ENCODE measurements at regions not wholly inside any gene's neighbourhood (a gene's known extent, or its start where the extent isn't known, plus 50 kb on each side); places are given as distances from the start of the nearest gene placed in this dataset.

DNA sequence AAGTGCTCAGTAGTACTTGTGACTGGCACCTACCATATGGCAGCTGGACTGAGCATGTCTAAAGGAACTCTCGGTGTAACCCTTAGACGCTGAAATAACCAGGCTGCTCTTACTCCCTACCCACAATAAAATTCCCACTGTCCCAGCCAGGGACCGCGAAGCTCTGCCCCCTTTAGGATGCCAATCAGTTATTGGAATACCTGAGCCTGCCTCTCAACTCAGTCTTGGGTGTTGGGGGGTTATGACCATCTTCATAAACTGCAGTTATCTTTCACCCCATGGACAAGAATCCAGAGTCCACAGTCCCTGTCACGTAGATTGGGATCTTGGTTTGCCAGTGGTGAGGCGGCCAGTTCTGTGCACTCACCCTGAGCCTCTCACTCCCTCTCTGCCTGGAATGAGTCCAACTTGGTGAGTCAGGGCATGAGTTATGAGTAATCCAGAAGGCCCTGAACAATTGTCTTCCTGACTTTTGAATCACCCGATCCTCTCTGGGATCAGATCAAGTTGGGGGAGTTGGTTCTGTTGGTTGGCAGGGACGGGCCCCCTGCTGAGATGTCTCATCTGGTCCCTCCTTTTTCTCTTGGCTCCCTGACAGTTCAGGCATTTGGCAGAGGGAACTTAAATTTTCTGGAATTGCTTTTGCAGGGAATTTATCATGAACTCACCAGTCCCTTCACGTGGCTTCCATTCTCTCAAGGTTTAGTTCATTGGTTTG lies 120.1 kb upstream of the UBE2E1 start:
- H3K4me1 Mint-ChIP-seq: peaks cover 17% of the 10 kb centered on the region
- no peak overlapping the region for H3K4me3 Mint-ChIP-seq
- DNase-seq (ENCODE audit: low spot score in 2 of 2, unreplicated experiment in 2 of 2): peak in 1 of 2 experiments; percentile 45
- TF ChIP-seq, protein P1, sequence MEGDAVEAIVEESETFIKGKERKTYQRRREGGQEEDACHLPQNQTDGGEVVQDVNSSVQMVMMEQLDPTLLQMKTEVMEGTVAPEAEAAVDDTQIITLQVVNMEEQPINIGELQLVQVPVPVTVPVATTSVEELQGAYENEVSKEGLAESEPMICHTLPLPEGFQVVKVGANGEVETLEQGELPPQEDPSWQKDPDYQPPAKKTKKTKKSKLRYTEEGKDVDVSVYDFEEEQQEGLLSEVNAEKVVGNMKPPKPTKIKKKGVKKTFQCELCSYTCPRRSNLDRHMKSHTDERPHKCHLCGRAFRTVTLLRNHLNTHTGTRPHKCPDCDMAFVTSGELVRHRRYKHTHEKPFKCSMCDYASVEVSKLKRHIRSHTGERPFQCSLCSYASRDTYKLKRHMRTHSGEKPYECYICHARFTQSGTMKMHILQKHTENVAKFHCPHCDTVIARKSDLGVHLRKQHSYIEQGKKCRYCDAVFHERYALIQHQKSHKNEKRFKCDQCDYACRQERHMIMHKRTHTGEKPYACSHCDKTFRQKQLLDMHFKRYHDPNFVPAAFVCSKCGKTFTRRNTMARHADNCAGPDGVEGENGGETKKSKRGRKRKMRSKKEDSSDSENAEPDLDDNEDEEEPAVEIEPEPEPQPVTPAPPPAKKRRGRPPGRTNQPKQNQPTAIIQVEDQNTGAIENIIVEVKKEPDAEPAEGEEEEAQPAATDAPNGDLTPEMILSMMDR (IDR thresholded peaks at IDR 0.05; ENCODE audit: unreplicated experiment): no peak
- no peaks in the 10 kb centered on the region for H3K27me3 Mint-ChIP-seq (ENCODE audit: low read depth)
- peaks cover 5% of the 10 kb centered on the region for H3K36me3 Mint-ChIP-seq
- H3K27ac Mint-ChIP-seq: no peak overlapping the region
- peaks cover 17% of the 10 kb centered on the region for H3K9me3 Mint-ChIP-seq

DNA sequence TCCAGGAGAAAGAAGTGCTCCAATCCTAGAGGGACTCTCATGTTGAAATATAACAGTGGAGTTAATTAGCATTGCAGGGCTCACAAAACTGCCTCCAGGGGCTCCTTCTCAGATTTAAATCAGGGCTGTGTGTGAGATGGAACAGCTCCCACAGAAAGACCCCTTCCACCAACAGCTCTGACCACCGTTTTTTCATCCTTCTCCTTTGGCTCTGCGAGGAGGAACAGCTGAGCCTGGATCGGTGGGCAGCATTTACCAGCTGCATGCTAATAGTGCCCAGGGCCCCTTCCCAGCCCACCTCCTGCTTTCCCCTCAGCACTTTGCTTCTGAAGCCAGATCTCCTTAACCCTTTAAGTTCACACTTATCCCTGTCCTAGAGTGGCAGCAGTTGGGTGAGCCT lies 119.2 kb upstream of the UBE2E1 start:
- TF ChIP-seq, protein P1 (IDR thresholded peaks at IDR 0.05; ENCODE audit: unreplicated experiment): no peak
- Mint-ChIP-seq H3K27me3 (ENCODE audit: low read depth) (no peaks in the 10 kb centered on the region), H3K27ac (peak overlapping the region; percentile 72), H3K9me3 (peaks cover 23% of the 10 kb centered on the region), H3K36me3 (peaks cover 5% of the 10 kb centered on the region), H3K4me3 (no peak overlapping the region), H3K4me1 (peaks cover 17% of the 10 kb centered on the region)
- no peak for DNase-seq (ENCODE audit: low spot score in 2 of 2, unreplicated experiment in 2 of 2)

DNA sequence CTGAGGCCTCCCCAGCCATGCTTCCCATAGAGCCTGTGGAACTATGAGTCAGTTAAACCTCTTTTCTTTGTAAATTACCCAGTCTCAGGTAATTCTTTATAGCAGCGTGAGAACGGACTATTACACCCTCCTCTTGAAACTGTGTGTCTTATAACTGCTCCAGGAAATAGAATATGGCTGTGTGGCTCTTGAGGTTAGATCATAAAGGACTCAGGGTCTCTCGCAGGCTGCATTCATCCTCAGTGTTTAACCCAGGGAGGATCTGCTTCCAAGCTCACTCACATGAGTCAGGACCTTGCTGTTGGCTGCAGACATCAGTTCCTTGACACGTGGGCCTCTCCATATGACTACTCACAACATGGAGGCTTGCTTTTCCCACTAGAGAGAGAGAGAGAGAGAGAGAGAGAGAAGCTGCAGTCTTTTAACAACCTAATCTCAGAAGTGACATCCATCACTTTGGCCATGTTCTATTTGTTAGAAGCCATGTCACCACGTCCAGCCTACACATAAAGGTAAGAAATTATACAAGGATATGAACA lies 114.3 kb upstream of the UBE2E1 start:
- Mint-ChIP-seq H3K4me3 (no peak overlapping the region), H3K27me3 (ENCODE audit: low read depth) (no peaks in the 10 kb centered on the region), H3K27ac (no peak overlapping the region), H3K36me3 (peaks cover 5% of the 10 kb centered on the region), H3K9me3 (peaks cover 23% of the 10 kb centered on the region), H3K4me1 (peaks cover 7% of the 10 kb centered on the region)
- DNase-seq (ENCODE audit: low spot score in 2 of 2, unreplicated experiment in 2 of 2): no peak
- TF ChIP-seq, protein P1 (IDR thresholded peaks at IDR 0.05; ENCODE audit: unreplicated experiment): no peak

DNA sequence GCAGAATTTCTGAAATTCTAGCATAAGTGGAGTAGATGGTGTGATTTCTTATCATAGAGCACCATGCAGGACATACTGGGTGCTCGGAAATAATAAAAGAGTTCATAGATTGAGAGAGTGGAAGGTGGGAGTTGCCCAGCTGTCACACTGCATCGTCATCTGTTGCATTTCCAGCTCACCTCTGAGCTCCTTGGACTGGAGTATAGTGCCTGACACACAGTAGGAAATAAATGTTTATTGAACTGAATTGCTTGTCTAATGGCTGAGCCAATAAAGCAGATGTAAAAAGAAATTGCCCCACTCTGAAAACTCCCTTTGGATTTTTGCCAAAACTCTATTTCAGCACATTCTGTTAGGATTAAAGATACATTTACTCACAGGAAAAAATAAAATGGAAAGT lies 108.9 kb upstream of the UBE2E1 start:
- H3K4me1 Mint-ChIP-seq: peaks cover 10% of the 10 kb centered on the region
- H3K36me3 Mint-ChIP-seq: no peaks in the 10 kb centered on the region
- H3K4me3 Mint-ChIP-seq: no peak overlapping the region
- no peak for DNase-seq (ENCODE audit: low spot score in 2 of 2, unreplicated experiment in 2 of 2)
- H3K9me3 Mint-ChIP-seq: no peaks in the 10 kb centered on the region
- no peaks in the 10 kb centered on the region for H3K27me3 Mint-ChIP-seq (ENCODE audit: low read depth)
- TF ChIP-seq, protein P1 (IDR thresholded peaks at IDR 0.05; ENCODE audit: unreplicated experiment): no peak
- no peak overlapping the region for H3K27ac Mint-ChIP-seq

DNA sequence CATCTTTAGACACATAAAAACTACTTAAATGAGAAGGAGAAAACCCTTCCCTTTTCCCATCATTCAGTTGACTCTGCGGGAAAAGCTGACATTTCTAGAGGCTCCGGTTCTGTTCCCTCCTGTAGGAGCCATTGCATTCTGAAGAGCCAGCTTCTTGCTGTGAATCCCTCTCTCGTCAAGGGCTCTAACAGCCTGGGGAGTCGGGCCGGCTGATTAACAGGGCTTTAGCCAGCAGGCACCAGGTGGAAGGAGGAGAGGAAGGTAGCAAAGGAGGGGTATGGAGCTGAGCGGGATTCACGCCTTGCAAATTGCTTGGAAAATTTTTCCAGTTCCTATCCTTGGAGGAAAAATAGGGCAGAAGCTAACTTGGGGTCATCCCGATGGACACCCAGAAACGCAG lies 108.3 kb upstream of the UBE2E1 start:
- Mint-ChIP-seq H3K4me3 (no peak overlapping the region), H3K4me1 (peaks cover 12% of the 10 kb centered on the region), H3K9me3 (no peaks in the 10 kb centered on the region), H3K27me3 (ENCODE audit: low read depth) (no peaks in the 10 kb centered on the region), H3K27ac (no peak overlapping the region), H3K36me3 (no peaks in the 10 kb centered on the region)
- TF ChIP-seq, protein P1 (IDR thresholded peaks at IDR 0.05; ENCODE audit: unreplicated experiment): no peak
- no peak for DNase-seq (ENCODE audit: low spot score in 2 of 2, unreplicated experiment in 2 of 2)

Data from mesothelial cell of epicardium (in vitro differentiated cells).